GM18868 (cell line): ENCODE measurements at regions not wholly inside any gene's neighbourhood (a gene's known extent, or its start where the extent isn't known, plus 50 kb on each side); places are given as distances from the start of the nearest gene placed in this dataset.
"Not testable (repeated sequence)": the region's sequence is repeated elsewhere in the genome, so short reads cannot be mapped to it uniquely, and the experiment has no call there.

Experiments
- ATAC-seq: cut with Tn5 transposase; IDR thresholded peaks from one replicate; pipeline ENCODE4 v1.9.1; 2021; ENCODE audit warnings: mild to moderate bottlenecking, moderate library complexity; ENCODE audit not compliant: unreplicated experiment

GRCh38 chr11:134737563-134738510 lies 325.8 kb upstream of the B3GAT1 start:
- ATAC-seq = no peak

GRCh38 chr11:134736251-134736947 lies 324.4 kb upstream of the B3GAT1 start:
- no peak for ATAC-seq

GRCh38 chr11:134734894-134735293 lies 322.9 kb upstream of the B3GAT1 start:
- no peak for ATAC-seq

GRCh38 chr11:134734141-134734845 lies 322.3 kb upstream of the B3GAT1 start:
- no peak for ATAC-seq

- ATAC-seq = no peak
Measured at GRCh38 chr11:134733646-134734045, 321.6 kb upstream of the B3GAT1 start.

- ATAC-seq = no peak
Measured at GRCh38 chr11:134731213-134731961, 319.3 kb upstream of the B3GAT1 start.

- ATAC-seq = no peak
Measured at GRCh38 chr11:134730561-134731212, 318.6 kb upstream of the B3GAT1 start.

GRCh38 chr11:134730101-134730500 lies 318.1 kb upstream of the B3GAT1 start:
- no peak for ATAC-seq

- no peak for ATAC-seq
Measured at GRCh38 chr11:134728186-134728585, 316.1 kb upstream of the B3GAT1 start.

- no peak for ATAC-seq
Measured at GRCh38 chr11:134727636-134728035, 315.6 kb upstream of the B3GAT1 start.

GRCh38 chr11:134727204-134727603 lies 315.2 kb upstream of the B3GAT1 start:
- ATAC-seq = no peak

GRCh38 chr11:134725716-134726639 lies 313.9 kb upstream of the B3GAT1 start:
- ATAC-seq = no peak

- no peak for ATAC-seq
Measured at GRCh38 chr11:134725211-134725610, 313.2 kb upstream of the B3GAT1 start.

- no peak for ATAC-seq
Measured at GRCh38 chr11:134724779-134725140, 312.7 kb upstream of the B3GAT1 start.

GRCh38 chr11:134724106-134724778 lies 312.2 kb upstream of the B3GAT1 start:
- ATAC-seq = no peak

GRCh38 chr11:134720691-134721070 lies 308.6 kb upstream of the B3GAT1 start:
- not testable (repeated sequence) for ATAC-seq

GRCh38 chr11:134719940-134720690 lies 308.1 kb upstream of the B3GAT1 start:
- ATAC-seq = not testable (repeated sequence)

GRCh38 chr11:134719397-134719796 lies 307.4 kb upstream of the B3GAT1 start:
- ATAC-seq = no peak
